Endothelial cell of umbilical vein (primary cell): ENCODE measurements at regions not wholly inside any gene's neighbourhood (a gene's known extent, or its start where the extent isn't known, plus 50 kb on each side); places are given as distances from the start of the nearest gene placed in this dataset.

Experiments
- BruUV-seq: library from RNA; stranded (reverse); fragments of 400-500 nt; replicated peaks from 2 replicates; lab custom pipeline; 2021; lab: Mats Ljungman, UMichigan
- CTCF ChIA-PET: fragments of 300-600, 350-600 bp; sonication (Branson Sonifier 250); formaldehyde crosslinking; loops from one replicate; lab custom pipeline; 2021; ENCODE audit warnings: antibody characterized with exemption, inconsistent platforms; lab: Charles Lee
- POLR2A ChIA-PET: fragments of 300-600, 350-600 bp; sonication (Branson Sonifier 250); formaldehyde crosslinking; loops from one replicate; lab custom pipeline; 2021; ENCODE audit warnings: antibody characterized with exemption, inconsistent platforms; lab: Charles Lee
- DNase-seq: peaks from one replicate; pipeline ENCODE4 v3.0.0-alpha.2; 2011; ENCODE audit warnings: low read depth, low spot score
- FAIRE-seq: peaks from 2 replicates; lab custom pipeline; 2011; peaks lifted over from hg19 to GRCh38; lab: Jason Lieb, UNC
- H2AFZ ChIP-seq: 2 replicates; pipeline ENCODE4 v1.6.0; 2012; ENCODE audit warnings: low read depth, low read length, control low read depth, inconsistent platforms
- H3K27ac ChIP-seq: 2 replicates; pipeline ENCODE4 v1.5.1; 2011; ENCODE audit warnings: low read depth, mild to moderate bottlenecking, control low read depth, low read length, moderate library complexity; ENCODE audit not compliant: insufficient read depth
- H3K27me3 ChIP-seq, 2 experiments: 2 replicates each; pipeline versions ENCODE4 v1.6.0 to v1.6.1; 2011; ENCODE audit warnings: low read length in 2 of 2, mixed read lengths in 1 of 2; ENCODE audit not compliant: control insufficient read depth in 2 of 2, insufficient read depth in 2 of 2
- H3K36me3 ChIP-seq, 2 experiments: 2 replicates in 1 of 2; 3 replicates in 1 of 2; pipeline ENCODE4 v1.5.1; 2011; ENCODE audit warnings: low read length in 2 of 2, mild to moderate bottlenecking in 1 of 2, moderate library complexity in 1 of 2; ENCODE audit not compliant: control insufficient read depth in 2 of 2, insufficient read depth in 2 of 2; ENCODE audit errors: extremely low read depth in 1 of 2
- H3K4me1 ChIP-seq: 3 replicates; pipeline ENCODE4 v1.5.1; 2011; ENCODE audit warnings: mild to moderate bottlenecking, low read length; ENCODE audit not compliant: control insufficient read depth, insufficient read depth; ENCODE audit errors: extremely low read depth
- H3K4me2 ChIP-seq: 2 replicates; pipeline ENCODE4 v1.6.1; 2011; ENCODE audit warnings: low read length, control low read depth, mixed read lengths; ENCODE audit not compliant: insufficient read depth
- H3K4me3 ChIP-seq, 3 experiments: fragments of 200-600 bp in 1 of 3; sonication (generic), shearing (Covaris generic) in 1 of 3; replicated peaks in 1 of 3; 2 replicates each; pipeline ENCODE4 v1.5.1; 2011 to 2016; ENCODE audit warnings: control low read depth in 3 of 3, low read length in 3 of 3, mild to moderate bottlenecking in 2 of 3, inconsistent platforms in 1 of 3, low read depth in 1 of 3, moderate library complexity in 1 of 3; ENCODE audit not compliant: insufficient read depth in 1 of 3
- H3K79me2 ChIP-seq: 2 replicates; pipeline ENCODE4 v1.6.0; 2012; ENCODE audit warnings: low read length, inconsistent platforms; ENCODE audit not compliant: control insufficient read depth, insufficient read depth
- H3K9ac ChIP-seq: replicated peaks from 2 replicates; pipeline ENCODE3; 2011; ENCODE audit warnings: low read length, control low read depth; ENCODE audit not compliant: insufficient read depth; ENCODE audit errors: extremely low read depth
- H3K9me1 ChIP-seq: replicated peaks from 3 replicates; pipeline ENCODE4 v1.6.0; 2011; ENCODE audit warnings: mild to moderate bottlenecking, low read length; ENCODE audit not compliant: control insufficient read depth, insufficient read depth; ENCODE audit errors: extremely low read depth
- H3K9me3 ChIP-seq: replicated peaks from 2 replicates; pipeline ENCODE4 v1.5.1; 2012; ENCODE audit warnings: low read length, inconsistent platforms; ENCODE audit not compliant: control insufficient read depth, insufficient read depth
- H4K20me1 ChIP-seq: replicated peaks from 2 replicates; pipeline ENCODE3; 2011; ENCODE audit warnings: mild to moderate bottlenecking, low read length; ENCODE audit not compliant: control insufficient read depth, insufficient read depth; ENCODE audit errors: extremely low read depth
- CTCF ChIP-seq, 2 donors: IDR thresholded peaks; 1 replicate in 1 of 2; 2 replicates in 1 of 2; pipeline ENCODE4 v1.5.1; 2011; ENCODE audit warnings: low read length in 2 of 2, mild to moderate bottlenecking in 2 of 2, moderate library complexity in 2 of 2, control low read depth in 1 of 2, inconsistent platforms in 1 of 2, low read depth in 1 of 2; ENCODE audit not compliant: insufficient read depth in 1 of 2; ENCODE audit errors: extremely low read depth in 1 of 2
- FOS ChIP-seq: IDR thresholded peaks from 2 replicates; pipeline ENCODE4 v1.6.1; 2011; ENCODE audit warnings: mild to moderate bottlenecking, low read length, moderate library complexity, borderline replicate concordance; ENCODE audit not compliant: insufficient read depth
- GATA2 ChIP-seq: IDR thresholded peaks from 2 replicates; pipeline ENCODE4 v1.7.0; 2011; ENCODE audit warnings: low read depth, mild to moderate bottlenecking, moderate library complexity, mixed read lengths, low read length; ENCODE audit not compliant: insufficient read length, insufficient read depth
- JUN ChIP-seq: IDR thresholded peaks from 2 replicates; pipeline ENCODE4 v1.6.1; 2011; ENCODE audit warnings: borderline replicate concordance, low read depth; ENCODE audit not compliant: insufficient read length, insufficient read depth
- MAX ChIP-seq: IDR thresholded peaks from 2 replicates; pipeline ENCODE4 v1.6.1; 2011; ENCODE audit not compliant: insufficient read depth, insufficient read length
- MYC ChIP-seq: IDR thresholded peaks from one replicate; pipeline ENCODE4 v1.6.1; 2011; ENCODE audit warnings: mild to moderate bottlenecking, low read depth, low read length
- POLR2A ChIP-seq: IDR thresholded peaks from 2 replicates; pipeline ENCODE4 v1.6.1; 2012; ENCODE audit warnings: low read depth, mild to moderate bottlenecking, control low read depth, low read length
- dilution Hi-C: fragments of 300-500 bp; cut with MboI; formaldehyde crosslinking; loops from one replicate; pipeline ENCODE4 v1.15.0; 2019; ENCODE audit warnings: low sequenced_read_pairs; ENCODE audit not compliant: extremely low pct_ligation_motif_present
- intact Hi-C: fragments of 100-400 bp; cut with micrococcal nuclease; formaldehyde crosslinking; loops from one replicate; pipeline ENCODE4 v1.10.0; 2022

GRCh38 chr10:47160261-47160908 is 139.6 kb upstream of the GDF10 start:
- ChIA-PET CTCF (no interaction called here), POLR2A (no interaction called here)
- FAIRE-seq (no peak), DNase-seq (no peak)
- Histone ChIP-seq H3K9me3 (no peaks in the 10 kb centered on the region), H3K36me3 (no peaks in the 10 kb centered on the region), H3K9ac (no peak overlapping the region), H3K9me1 (no peaks in the 10 kb centered on the region), H3K4me2 (no peak overlapping the region), H4K20me1 (no peaks in the 10 kb centered on the region), H3K27me3 (no peaks in the 10 kb centered on the region), H3K79me2 (no peaks in the 10 kb centered on the region), H3K27ac (no peak overlapping the region), H3K4me3 (no peak overlapping the region), H3K4me1 (no peaks in the 10 kb centered on the region), H2AFZ (no peak overlapping the region)
- dilution Hi-C loops (no loop called here), intact Hi-C loops (no loop called here)
- no TSS peak for BruUV-seq
- no peak for TF ChIP-seq FOS
- no peak for TF ChIP-seq POLR2A
- TF ChIP-seq GATA2: no peak
- no peak for TF ChIP-seq MAX
- no peak for TF ChIP-seq JUN
- TF ChIP-seq CTCF (IDR thresholded peaks at IDR 0.05; ENCODE audit: extremely low read depth in 1 of 2, insufficient read depth in 1 of 2, low read depth in 1 of 2, low read length in 2 of 2): no peak

- ChIA-PET CTCF (no interaction called here), POLR2A (no interaction called here)
- dilution Hi-C loops: no loop called here
- H3K9ac ChIP-seq: no peak overlapping the region
- H3K4me1 ChIP-seq: no peaks in the 10 kb centered on the region
- no TSS peak for BruUV-seq
- no peak overlapping the region for H3K4me2 ChIP-seq
- H3K36me3 ChIP-seq: no peaks in the 10 kb centered on the region
- no peak overlapping the region for H3K4me3 ChIP-seq
- no peak overlapping the region for H2AFZ ChIP-seq
- H3K27me3 ChIP-seq: no peaks in the 10 kb centered on the region
- H4K20me1 ChIP-seq: no peaks in the 10 kb centered on the region
- intact Hi-C loops: no loop called here
- FAIRE-seq: no peak
- H3K9me3 ChIP-seq: no peaks in the 10 kb centered on the region
- TF ChIP-seq MYC: no peak
- TF ChIP-seq POLR2A: no peak
- H3K27ac ChIP-seq: no peak overlapping the region
- H3K9me1 ChIP-seq: no peaks in the 10 kb centered on the region
- H3K79me2 ChIP-seq: no peaks in the 10 kb centered on the region
- DNase-seq: no peak
Measured at GRCh38 chr10:47160967-47161366, 139.0 kb upstream of the GDF10 start.
